Calu3 (cell line): ENCODE measurements at regions not wholly inside any gene's neighbourhood (a gene's known extent, or its start where the extent isn't known, plus 50 kb on each side); places are given as distances from the start of the nearest gene placed in this dataset.

ENCODE experiments used
- BruUV-seq: library from RNA; stranded (reverse); fragments of 400-500 nt; replicated peaks from 2 replicates; lab custom pipeline; 2021; lab: Mats Ljungman, UMichigan
- CTCF ChIA-PET: fragments of 300-600 bp; sonication (Branson Sonifier 250); formaldehyde crosslinking; loops from one replicate; lab custom pipeline; 2022; ENCODE audit warnings: antibody characterized with exemption; lab: Charles Lee
- DNase-seq: peaks from one replicate; pipeline ENCODE4 v3.0.0; 2022
- H3K27ac Mint-ChIP-seq: one replicate; pipeline ENCODE4 v1.8.0; 2022; ENCODE audit warnings: mixed read lengths; ENCODE audit not compliant: unreplicated experiment
- H3K27me3 Mint-ChIP-seq: one replicate; pipeline ENCODE4 v1.8.0; 2022; ENCODE audit warnings: mixed read lengths; ENCODE audit not compliant: unreplicated experiment
- H3K36me3 Mint-ChIP-seq: one replicate; pipeline ENCODE4 v1.8.0; 2022; ENCODE audit warnings: mild to moderate bottlenecking, moderate library complexity, mixed read lengths; ENCODE audit not compliant: insufficient read depth, unreplicated experiment
- H3K4me1 Mint-ChIP-seq: one replicate; pipeline ENCODE4 v1.8.0; 2022; ENCODE audit warnings: mild to moderate bottlenecking, low read depth, mixed read lengths; ENCODE audit not compliant: unreplicated experiment
- H3K4me3 Mint-ChIP-seq: one replicate; pipeline ENCODE4 v1.8.0; 2022; ENCODE audit warnings: mild to moderate bottlenecking, low read depth, moderate library complexity, mixed read lengths; ENCODE audit not compliant: unreplicated experiment
- H3K9me3 Mint-ChIP-seq: one replicate; pipeline ENCODE4 v1.8.0; 2022; ENCODE audit warnings: low read depth, mixed read lengths; ENCODE audit not compliant: unreplicated experiment
- CTCF ChIP-seq: fragments of 200-600 bp; IDR thresholded peaks from one replicate; pipeline ENCODE4 v1.8.0; 2022; ENCODE audit warnings: antibody characterized with exemption; ENCODE audit not compliant: unreplicated experiment
- intact Hi-C: fragments of 100-400 bp; cut with micrococcal nuclease; formaldehyde crosslinking; loops from one replicate; pipeline ENCODE4 v1.10.0; 2022; ENCODE audit not compliant: unreplicated experiment

- BruUV-seq, result no TSS peak
- H3K4me1 Mint-ChIP-seq, result no peaks in the 10 kb centered on the region
- intact Hi-C loops, result loop anchor here (10.0 kb wide), 2 partner anchors 60 to 100 kb away; no protein-coding TSS in a partner anchor
Measured at GRCh38 chr20:39214828-39215227, 252.7 kb downstream of the DHX35 start.

GRCh38 chr20:39213476-39214145 is 251.5 kb downstream of the DHX35 start:
- DNase-seq, result no peak
- H3K27ac Mint-ChIP-seq, result no peak overlapping the region
- H3K36me3 Mint-ChIP-seq, result no peaks in the 10 kb centered on the region
- H3K4me1 Mint-ChIP-seq, result no peaks in the 10 kb centered on the region
- CTCF ChIA-PET, result no interaction called here
- H3K27me3 Mint-ChIP-seq, result peaks cover 87% of the 10 kb centered on the region
- intact Hi-C loops, result loop anchor here (10.0 kb wide), 2 partner anchors 59 to 99 kb away; no protein-coding TSS in a partner anchor
- no peak overlapping the region for H3K4me3 Mint-ChIP-seq
- no peak for TF ChIP-seq CTCF
- no TSS peak for BruUV-seq
- H3K9me3 Mint-ChIP-seq, result no peaks in the 10 kb centered on the region

More at GRCh38 chr20:39214828-39215227, 252.7 kb downstream of the DHX35 start:
- no peaks in the 10 kb centered on the region for H3K9me3 Mint-ChIP-seq
- H3K4me3 Mint-ChIP-seq, result no peak overlapping the region
- peaks cover 81% of the 10 kb centered on the region for H3K27me3 Mint-ChIP-seq
- CTCF ChIA-PET, result no interaction called here
- no peak for DNase-seq
- TF ChIP-seq CTCF, result no peak
- no peak overlapping the region for H3K27ac Mint-ChIP-seq
- no peaks in the 10 kb centered on the region for H3K36me3 Mint-ChIP-seq

- CTCF ChIA-PET, result no interaction called here
- H3K9me3 Mint-ChIP-seq, result no peaks in the 10 kb centered on the region
- H3K27me3 Mint-ChIP-seq, result peaks cover 100% of the 10 kb centered on the region
- no peaks in the 10 kb centered on the region for H3K4me1 Mint-ChIP-seq
- TF ChIP-seq CTCF, result no peak
- H3K4me3 Mint-ChIP-seq, result no peak overlapping the region
- no peak for DNase-seq
- H3K36me3 Mint-ChIP-seq, result no peaks in the 10 kb centered on the region
- H3K27ac Mint-ChIP-seq, result no peak overlapping the region
- intact Hi-C loops, result loop anchor here (10.0 kb wide), 2 partner anchors 56 to 96 kb away; no protein-coding TSS in a partner anchor
- no TSS peak for BruUV-seq
Measured at GRCh38 chr20:39211060-39211748, 249.1 kb downstream of the DHX35 start.

- no peak for TF ChIP-seq CTCF
- intact Hi-C loops, result loop anchor here (10.0 kb wide), 2 partner anchors 56 to 96 kb away; no protein-coding TSS in a partner anchor
- no peak overlapping the region for H3K4me3 Mint-ChIP-seq
Measured at GRCh38 chr20:39210341-39211036, 248.3 kb downstream of the DHX35 start.

More at GRCh38 chr20:39210341-39211036, 248.3 kb downstream of the DHX35 start:
- Mint-ChIP-seq H3K27me3 (peaks cover 97% of the 10 kb centered on the region), H3K36me3 (no peaks in the 10 kb centered on the region), H3K4me1 (no peaks in the 10 kb centered on the region), H3K9me3 (no peaks in the 10 kb centered on the region), H3K27ac (no peak overlapping the region)
- BruUV-seq, result no TSS peak
- CTCF ChIA-PET, result no interaction called here
- DNase-seq, result no peak
